Activated CD4-positive, CD25-positive, alpha-beta regulatory T cell treated with anti-CD3 and anti-CD28 coated beads, Interleukin-2, amount 50 U/mL, for 72 hours (primary cell): ENCODE measurements at regions not wholly inside any gene's neighbourhood (a gene's known extent, or its start where the extent isn't known, plus 50 kb on each side); places are given as distances from the start of the nearest gene placed in this dataset.
"Not testable (repeated sequence)": the region's sequence is repeated elsewhere in the genome, so short reads cannot be mapped to it uniquely, and the experiment has no call there.

Experiments
- DNase-seq: peaks from one replicate; pipeline ENCODE4 v3.0.0; 2021

GRCh38 chr14:24744641-24745040, 110.7 kb upstream of the GZMB start:
- DNase-seq = no peak

GRCh38 chr14:24741871-24742270, 107.9 kb upstream of the GZMB start:
- no peak for DNase-seq

GRCh38 chr14:24735984-24736630, 102.1 kb upstream of the GZMB start:
- DNase-seq = no peak

- DNase-seq = no peak
These were observed 101.0 kb upstream of the GZMB start for GRCh38 chr14:24734917-24735500.

- DNase-seq = no peak
These were observed 92.5 kb upstream of the GZMB start for GRCh38 chr14:24726480-24726879.

- no peak for DNase-seq
These were observed 91.3 kb upstream of the GZMB start for GRCh38 chr14:24725311-24725710.

GRCh38 chr14:24721775-24722174, 87.8 kb upstream of the GZMB start:
- DNase-seq = no peak

- DNase-seq = no peak
These were observed 81.2 kb upstream of the GZMB start for GRCh38 chr14:24715239-24715638.

GRCh38 chr14:24713404-24713803, 79.4 kb upstream of the GZMB start:
- DNase-seq = no peak

- DNase-seq = no peak
These were observed 78.9 kb upstream of the GZMB start for GRCh38 chr14:24712909-24713308.

- no peak for DNase-seq
These were observed 78.4 kb upstream of the GZMB start for GRCh38 chr14:24712374-24712773.

- DNase-seq = peak; percentile 48
These were observed 76.6 kb upstream of the GZMB start for GRCh38 chr14:24710403-24711112.

- no peak for DNase-seq
These were observed 74.7 kb upstream of the GZMB start for GRCh38 chr14:24708684-24709083.

- no peak for DNase-seq
These were observed 72.4 kb upstream of the GZMB start for GRCh38 chr14:24706351-24706750.

- no peak for DNase-seq
These were observed 71.8 kb upstream of the GZMB start for GRCh38 chr14:24705840-24706239.

GRCh38 chr14:24701062-24701461, 67.1 kb upstream of the GZMB start:
- no peak for DNase-seq

- DNase-seq = no peak
These were observed 66.5 kb upstream of the GZMB start for GRCh38 chr14:24700511-24700910.

- no peak for DNase-seq
These were observed 65.1 kb upstream of the GZMB start for GRCh38 chr14:24699052-24699451.

- not testable (repeated sequence) for DNase-seq
These were observed 62.4 kb upstream of the GZMB start for GRCh38 chr14:24696280-24696920.

GRCh38 chr14:24695265-24696241, 61.6 kb upstream of the GZMB start:
- no peak for DNase-seq

- DNase-seq = no peak
These were observed 60.7 kb upstream of the GZMB start for GRCh38 chr14:24694680-24695079.

GRCh38 chr14:24693983-24694382, 60.0 kb upstream of the GZMB start:
- DNase-seq = no peak

- no peak for DNase-seq
These were observed 59.4 kb upstream of the GZMB start for GRCh38 chr14:24693353-24693737.
